Keratinocyte (primary cell): ENCODE measurements at regions not wholly inside any gene's neighbourhood (a gene's known extent, or its start where the extent isn't known, plus 50 kb on each side); places are given as distances from the start of the nearest gene placed in this dataset.

Experiments used
- DNase-seq: peaks from one replicate; pipeline ENCODE4 v3.0.0-alpha.2; 2011; ENCODE audit warnings: low read depth, missing footprints, low spot score
- FAIRE-seq: peaks from 2 replicates; lab custom pipeline; 2011; peaks lifted over from hg19 to GRCh38; lab: Jason Lieb, UNC
- H2AFZ ChIP-seq: 2 replicates; pipeline ENCODE4 v1.6.0; 2012; ENCODE audit warnings: low read length, control low read depth, inconsistent platforms; ENCODE audit not compliant: control insufficient read depth
- H3K27ac ChIP-seq: 2 replicates; pipeline ENCODE4 v1.5.1; 2011; ENCODE audit warnings: low read length; ENCODE audit not compliant: control insufficient read depth, insufficient read depth
- H3K27me3 ChIP-seq: 3 replicates; pipeline ENCODE4 v1.6.0; 2011; ENCODE audit warnings: low read length; ENCODE audit not compliant: control insufficient read depth, insufficient read depth; ENCODE audit errors: extremely low read depth
- H3K36me3 ChIP-seq, 2 experiments: 2 replicates in 1 of 2; 3 replicates in 1 of 2; pipeline ENCODE4 v1.5.1; 2011; ENCODE audit warnings: low read length in 2 of 2, mild to moderate bottlenecking in 1 of 2; ENCODE audit not compliant: control insufficient read depth in 2 of 2, insufficient read depth in 2 of 2; ENCODE audit errors: extremely low read depth in 1 of 2
- H3K4me1 ChIP-seq: 3 replicates; pipeline ENCODE4 v1.5.1; 2011; ENCODE audit warnings: low read length; ENCODE audit not compliant: control insufficient read depth, insufficient read depth; ENCODE audit errors: extremely low read depth
- H3K4me2 ChIP-seq: 3 replicates; pipeline ENCODE4 v1.6.0; 2011; ENCODE audit warnings: low read depth, low read length; ENCODE audit not compliant: control insufficient read depth, insufficient read depth; ENCODE audit errors: extremely low read depth
- H3K4me3 ChIP-seq, 3 experiments: fragments of 200-600 bp in 1 of 3; sonication (generic) in 1 of 3; 2 replicates in 2 of 3; 3 replicates in 1 of 3; pipeline ENCODE4 v1.5.1; 2011 to 2016; ENCODE audit warnings: low read length in 3 of 3, mild to moderate bottlenecking in 3 of 3, control low read depth in 2 of 3, inconsistent platforms in 1 of 3, low read depth in 1 of 3, mixed read lengths in 1 of 3, mixed run types in 1 of 3, moderate library complexity in 1 of 3; ENCODE audit not compliant: control insufficient read depth in 2 of 3, insufficient read depth in 2 of 3; ENCODE audit errors: extremely low read depth in 1 of 3
- H3K79me2 ChIP-seq: 2 replicates; pipeline ENCODE4 v1.6.0; 2012; ENCODE audit warnings: low read length; ENCODE audit not compliant: control insufficient read depth, insufficient read depth
- H3K9ac ChIP-seq: 3 replicates; pipeline ENCODE4 v1.6.0; 2011; ENCODE audit warnings: low read length; ENCODE audit not compliant: control insufficient read depth, insufficient read depth; ENCODE audit errors: extremely low read depth
- H3K9me1 ChIP-seq: 3 replicates; pipeline ENCODE4 v1.6.0; 2011; ENCODE audit warnings: low read length; ENCODE audit not compliant: control insufficient read depth, insufficient read depth; ENCODE audit errors: extremely low read depth
- H3K9me3 ChIP-seq: 2 replicates; pipeline ENCODE4 v1.5.1; 2012; ENCODE audit warnings: low read depth, low read length; ENCODE audit not compliant: control insufficient read depth
- H4K20me1 ChIP-seq: 3 replicates; pipeline ENCODE4 v1.6.0; 2011; ENCODE audit warnings: low read length; ENCODE audit not compliant: control insufficient read depth, insufficient read depth; ENCODE audit errors: extremely low read depth
- EZH2 ChIP-seq: IDR thresholded peaks from one replicate; pipeline ENCODE4 v1.6.1; 2012; ENCODE audit warnings: inconsistent platforms, mild to moderate bottlenecking, low read length, moderate library complexity
- dilution Hi-C: fragments of 300-500 bp; cut with MboI; formaldehyde crosslinking; loops from one replicate; pipeline ENCODE4 v1.7.0; 2020; ENCODE audit warnings: low sequenced_read_pairs; ENCODE audit not compliant: extremely low pct_ligation_motif_present
- TF ChIP-seq, protein P1 (sequence below), 3 experiments: IDR thresholded peaks in 1 of 3; conservative IDR thresholded peaks in 1 of 3; optimal IDR thresholded peaks in 1 of 3; 2 replicates in 2 of 3; 3 replicates in 1 of 3; pipeline versions ENCODE3 to v1.5.1; 2011; ENCODE audit warnings: low read length in 3 of 3, mild to moderate bottlenecking in 3 of 3, moderate library complexity in 2 of 3, control low read depth in 1 of 3, inconsistent platforms in 1 of 3; ENCODE audit not compliant: insufficient read depth in 2 of 3; ENCODE audit errors: extremely low read depth in 1 of 3

DNA sequence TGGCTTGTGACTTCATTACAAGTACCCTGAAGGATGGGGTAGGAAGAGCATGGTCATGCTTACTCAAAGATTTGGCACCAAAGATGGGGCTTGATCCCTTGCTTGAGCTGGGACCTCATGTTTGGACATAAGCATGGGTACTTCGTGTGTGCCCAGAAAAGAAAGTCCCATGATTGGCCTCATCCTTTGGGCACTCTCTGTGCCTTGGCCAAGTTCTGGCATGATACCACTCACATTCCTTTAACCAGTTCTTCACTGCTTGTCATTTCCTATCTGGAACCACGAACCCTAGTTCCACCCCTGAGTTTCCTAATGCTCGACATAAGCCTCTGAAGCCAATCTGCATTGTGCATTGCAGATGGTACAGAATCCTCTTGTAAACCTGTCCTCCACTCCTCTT is 107.0 kb downstream of the NAV1 start:
- no peak overlapping the region for H3K4me3 ChIP-seq
- DNase-seq (no peak), FAIRE-seq (no peak)
- no peaks in the 10 kb centered on the region for H3K79me2 ChIP-seq
- no peaks in the 10 kb centered on the region for H3K9me3 ChIP-seq
- TF ChIP-seq EZH2 = no peak
- TF ChIP-seq, protein P1, sequence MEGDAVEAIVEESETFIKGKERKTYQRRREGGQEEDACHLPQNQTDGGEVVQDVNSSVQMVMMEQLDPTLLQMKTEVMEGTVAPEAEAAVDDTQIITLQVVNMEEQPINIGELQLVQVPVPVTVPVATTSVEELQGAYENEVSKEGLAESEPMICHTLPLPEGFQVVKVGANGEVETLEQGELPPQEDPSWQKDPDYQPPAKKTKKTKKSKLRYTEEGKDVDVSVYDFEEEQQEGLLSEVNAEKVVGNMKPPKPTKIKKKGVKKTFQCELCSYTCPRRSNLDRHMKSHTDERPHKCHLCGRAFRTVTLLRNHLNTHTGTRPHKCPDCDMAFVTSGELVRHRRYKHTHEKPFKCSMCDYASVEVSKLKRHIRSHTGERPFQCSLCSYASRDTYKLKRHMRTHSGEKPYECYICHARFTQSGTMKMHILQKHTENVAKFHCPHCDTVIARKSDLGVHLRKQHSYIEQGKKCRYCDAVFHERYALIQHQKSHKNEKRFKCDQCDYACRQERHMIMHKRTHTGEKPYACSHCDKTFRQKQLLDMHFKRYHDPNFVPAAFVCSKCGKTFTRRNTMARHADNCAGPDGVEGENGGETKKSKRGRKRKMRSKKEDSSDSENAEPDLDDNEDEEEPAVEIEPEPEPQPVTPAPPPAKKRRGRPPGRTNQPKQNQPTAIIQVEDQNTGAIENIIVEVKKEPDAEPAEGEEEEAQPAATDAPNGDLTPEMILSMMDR (optimal IDR thresholded peaks at IDR 0.05 in 1 of 3, IDR thresholded peaks at IDR 0.05 in 1 of 3, conservative IDR thresholded peaks at IDR 0.05 in 1 of 3; ENCODE audit: extremely low read depth in 1 of 3, insufficient read depth in 2 of 3, low read length in 3 of 3) = no peak
- peaks cover 23% of the 10 kb centered on the region for H3K27me3 ChIP-seq
- H3K9me1 ChIP-seq = no peaks in the 10 kb centered on the region
- no peaks in the 10 kb centered on the region for H4K20me1 ChIP-seq
- H3K9ac ChIP-seq = no peak overlapping the region
- H3K36me3 ChIP-seq = no peaks in the 10 kb centered on the region
- peaks cover 12% of the 10 kb centered on the region for H3K4me1 ChIP-seq
- dilution Hi-C loops = no loop called here
- no peak overlapping the region for H3K27ac ChIP-seq
- H2AFZ ChIP-seq = no peak overlapping the region
- no peak overlapping the region for H3K4me2 ChIP-seq

GRCh38 chr1:201646411-201647022 is 107.6 kb downstream of the NAV1 start:
- no peak for FAIRE-seq
- H3K27ac ChIP-seq = no peak overlapping the region
- TF ChIP-seq EZH2 = no peak
- TF ChIP-seq, protein P1 (optimal IDR thresholded peaks at IDR 0.05 in 1 of 3, IDR thresholded peaks at IDR 0.05 in 1 of 3, conservative IDR thresholded peaks at IDR 0.05 in 1 of 3; ENCODE audit: extremely low read depth in 1 of 3, insufficient read depth in 2 of 3, low read length in 3 of 3) = no peak
- peaks cover 18% of the 10 kb centered on the region for H3K27me3 ChIP-seq
- H3K36me3 ChIP-seq = no peaks in the 10 kb centered on the region
- no peaks in the 10 kb centered on the region for H3K9me3 ChIP-seq
- H3K4me2 ChIP-seq = no peak overlapping the region
- dilution Hi-C loops = no loop called here
- no peaks in the 10 kb centered on the region for H3K79me2 ChIP-seq
- no peak overlapping the region for H3K4me3 ChIP-seq
- no peaks in the 10 kb centered on the region for H4K20me1 ChIP-seq
- no peak overlapping the region for H3K9ac ChIP-seq
- no peak for DNase-seq
- H3K9me1 ChIP-seq = no peaks in the 10 kb centered on the region
- peaks cover 12% of the 10 kb centered on the region for H3K4me1 ChIP-seq
- H2AFZ ChIP-seq = no peak overlapping the region
